HS-5 (cell line): ENCODE measurements at regions not wholly inside any gene's neighbourhood (a gene's known extent, or its start where the extent isn't known, plus 50 kb on each side); places are given as distances from the start of the nearest gene placed in this dataset.
"Not testable (repeated sequence)": the region's sequence is repeated elsewhere in the genome, so short reads cannot be mapped to it uniquely, and the experiment has no call there.

Experiments
- DNase-seq: peaks from one replicate; pipeline ENCODE4 v3.0.0-alpha.2; 2012; ENCODE audit warnings: low read depth

DNA sequence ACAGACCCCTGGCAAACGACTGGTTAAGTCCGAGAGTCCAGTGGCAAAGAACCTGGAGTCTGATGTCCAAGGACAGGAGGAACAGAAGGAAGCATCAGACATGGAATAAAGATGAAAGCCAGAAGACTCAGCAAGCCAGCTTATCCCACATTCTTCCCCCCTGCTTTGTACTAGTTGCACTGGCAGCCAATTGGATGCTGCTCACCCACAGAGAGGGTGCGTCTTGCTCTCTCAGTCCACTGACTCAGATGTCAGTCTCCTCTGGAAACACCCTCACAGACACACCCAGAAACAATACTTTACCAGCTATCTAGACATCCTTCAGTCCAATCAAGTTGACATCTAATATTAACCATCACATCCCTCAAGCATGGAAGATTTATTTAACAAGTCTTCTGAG, 1265.8 kb upstream of the CNTN5 start:
- no peak for DNase-seq

DNA sequence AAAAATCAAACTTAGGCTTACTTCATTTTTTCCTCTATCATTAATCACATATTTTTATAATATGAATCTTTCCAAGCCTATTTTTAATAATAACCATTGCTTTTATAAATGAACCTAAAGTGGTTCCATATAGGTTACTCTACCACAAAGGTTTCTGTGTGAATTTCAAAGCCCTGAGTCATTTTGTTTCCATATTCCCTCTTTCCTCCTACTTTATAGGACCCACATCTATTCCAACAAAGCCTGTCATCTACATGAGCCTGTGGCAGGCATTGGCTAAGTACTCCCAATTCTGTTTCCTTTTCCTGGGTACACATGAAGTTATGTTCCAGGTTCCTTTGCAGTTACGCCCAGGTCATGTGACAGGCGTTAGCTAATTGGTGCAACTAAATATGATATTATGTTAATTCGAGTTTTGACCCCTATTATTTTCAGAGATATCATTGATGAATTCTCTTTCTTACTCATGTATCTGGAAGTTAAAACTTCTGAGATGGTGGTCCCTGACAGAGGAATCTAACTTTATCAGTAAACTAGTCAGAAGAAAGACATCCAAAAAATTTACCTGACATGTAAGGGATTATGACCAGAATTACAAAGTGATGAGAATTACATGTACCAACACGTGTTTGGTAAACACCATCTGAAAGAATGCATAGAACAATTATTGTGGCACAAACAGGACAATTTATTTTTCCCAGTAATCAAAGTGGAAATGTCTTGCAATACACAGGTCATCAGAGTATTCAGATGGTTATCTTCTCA, 1264.0 kb upstream of the CNTN5 start:
- DNase-seq: peak; percentile 23

DNA sequence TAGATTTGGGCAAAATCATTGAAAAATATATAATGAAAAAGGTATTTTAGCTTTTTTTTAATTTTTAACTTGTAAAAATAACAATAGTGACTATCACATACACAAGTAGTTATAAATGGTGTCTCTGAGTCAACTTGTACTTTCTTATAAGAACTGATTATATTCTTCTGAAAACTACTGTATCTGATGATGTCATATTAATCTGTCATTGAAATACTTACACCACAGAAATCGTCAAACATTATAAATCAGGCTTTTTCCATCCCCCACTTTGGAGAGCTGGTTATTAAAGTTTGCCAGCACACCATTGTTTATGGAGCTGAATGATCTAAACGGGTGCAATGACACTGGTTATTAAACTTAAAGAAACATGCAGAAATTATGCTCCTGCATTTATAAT, 1259.6 kb upstream of the CNTN5 start:
- DNase-seq: no peak

DNA sequence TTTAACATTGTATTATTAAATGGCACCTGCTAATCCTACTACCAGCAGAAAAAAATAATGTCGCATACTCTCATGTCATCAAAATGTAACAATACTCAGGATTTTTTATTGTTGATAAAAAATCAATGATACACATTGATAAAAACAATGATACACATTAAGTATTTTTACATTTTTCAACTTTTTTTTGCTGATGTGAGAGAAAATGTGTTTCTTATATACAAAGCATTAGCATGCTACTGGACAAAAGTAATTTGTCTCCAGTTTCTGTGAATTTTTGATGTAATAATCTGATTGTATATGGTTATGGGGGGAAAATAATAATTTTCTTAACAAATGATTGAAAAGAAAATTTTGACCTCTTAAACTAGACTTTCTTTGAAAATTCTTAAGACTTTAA, 1256.6 kb upstream of the CNTN5 start:
- no peak for DNase-seq

DNA sequence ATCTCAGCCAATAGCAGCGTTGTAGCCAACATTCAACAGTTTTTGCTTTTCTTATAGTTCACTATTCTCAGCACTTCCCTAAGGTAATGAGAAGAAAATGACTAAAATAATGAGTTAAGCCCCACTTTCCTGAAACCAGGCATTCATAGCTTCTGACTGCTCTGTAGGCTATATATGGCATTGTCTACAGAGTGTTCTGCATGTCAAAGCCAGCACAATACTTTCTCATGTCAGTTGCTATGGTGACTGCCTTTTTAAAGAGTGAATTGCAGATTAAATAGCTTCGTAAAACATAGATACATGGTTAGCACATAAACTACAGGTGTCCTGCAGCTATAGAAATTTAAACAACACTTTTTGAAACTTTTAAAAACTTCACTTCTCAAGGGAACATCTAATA, 1256.1 kb upstream of the CNTN5 start:
- no peak for DNase-seq

DNA sequence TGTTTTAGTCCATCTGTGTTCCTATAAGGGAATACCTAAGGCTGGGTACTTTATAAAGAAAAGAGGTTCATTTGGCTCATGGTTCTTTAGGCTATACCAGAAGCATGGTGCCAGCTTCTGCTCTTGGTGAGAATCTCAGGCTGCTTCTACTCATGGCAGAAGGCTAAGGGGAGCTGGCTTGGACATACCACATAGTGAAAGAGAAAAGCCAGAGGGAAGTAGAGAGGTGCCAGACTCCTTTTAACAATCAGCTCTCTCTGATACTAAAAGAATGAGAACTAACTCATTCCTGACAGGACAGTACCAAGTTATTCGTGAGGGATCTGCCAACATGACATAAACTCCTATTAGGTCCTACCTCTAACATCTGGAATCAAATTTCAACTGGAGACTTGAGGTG, 1250.2 kb upstream of the CNTN5 start:
- no peak for DNase-seq

DNA sequence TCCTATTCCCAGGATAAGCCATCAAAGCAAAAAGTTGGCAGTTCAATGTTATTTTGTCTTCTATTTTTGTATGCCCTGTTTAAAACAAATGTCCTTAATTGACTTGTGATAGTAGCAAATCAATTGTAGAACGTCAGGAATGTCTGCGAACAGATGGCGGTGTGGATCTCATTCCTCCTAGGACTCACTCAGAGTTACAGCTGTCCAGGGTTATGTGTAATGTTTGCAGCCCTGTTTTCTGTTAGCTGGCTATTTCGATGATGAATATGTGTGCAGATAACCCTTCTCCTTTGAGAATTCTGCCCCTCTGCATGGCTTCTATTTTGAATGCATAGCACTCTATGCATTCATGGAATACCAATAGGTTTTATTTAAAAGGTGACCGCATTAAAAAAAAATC, 1248.0 kb upstream of the CNTN5 start:
- DNase-seq: no peak

DNA sequence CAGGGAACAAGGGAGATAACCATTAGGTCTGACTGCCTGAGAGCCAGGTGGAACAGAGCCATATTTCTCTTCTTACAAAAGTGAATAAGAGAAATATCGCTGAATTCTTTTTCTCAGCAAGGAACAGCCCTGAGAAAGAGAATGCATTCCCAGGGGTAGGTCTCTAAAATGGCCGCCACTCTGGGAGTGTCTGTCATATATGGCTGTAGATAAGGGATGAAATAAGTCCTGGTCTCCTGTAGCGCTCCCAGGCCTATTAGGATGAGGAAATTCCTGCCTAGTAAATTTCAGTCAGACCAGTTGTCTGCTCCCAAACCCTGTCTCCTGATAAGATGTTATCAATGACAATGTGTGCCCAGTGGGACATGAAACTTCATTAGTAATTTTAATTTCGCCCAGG, 1236.4 kb upstream of the CNTN5 start:
- not testable (repeated sequence) for DNase-seq

DNA sequence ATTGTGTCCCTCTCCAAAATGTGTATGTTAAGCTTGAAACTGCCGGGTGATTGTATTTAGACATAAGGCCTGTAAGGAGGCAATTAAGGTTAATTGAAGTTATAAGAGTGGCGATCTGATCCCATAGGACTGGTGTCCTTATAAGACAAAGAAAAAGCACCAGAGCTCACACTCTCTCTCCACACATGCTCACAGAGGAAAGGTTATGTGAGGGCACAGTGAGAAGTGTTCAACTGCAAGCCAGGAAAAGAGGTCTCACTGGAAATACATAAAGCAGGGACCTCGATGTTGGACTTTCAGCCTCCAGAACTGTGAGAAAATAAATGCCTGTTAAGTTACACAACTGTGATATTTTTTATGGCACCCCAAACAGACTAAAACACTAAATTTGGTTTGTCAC, 1233.8 kb upstream of the CNTN5 start:
- no peak for DNase-seq

DNA sequence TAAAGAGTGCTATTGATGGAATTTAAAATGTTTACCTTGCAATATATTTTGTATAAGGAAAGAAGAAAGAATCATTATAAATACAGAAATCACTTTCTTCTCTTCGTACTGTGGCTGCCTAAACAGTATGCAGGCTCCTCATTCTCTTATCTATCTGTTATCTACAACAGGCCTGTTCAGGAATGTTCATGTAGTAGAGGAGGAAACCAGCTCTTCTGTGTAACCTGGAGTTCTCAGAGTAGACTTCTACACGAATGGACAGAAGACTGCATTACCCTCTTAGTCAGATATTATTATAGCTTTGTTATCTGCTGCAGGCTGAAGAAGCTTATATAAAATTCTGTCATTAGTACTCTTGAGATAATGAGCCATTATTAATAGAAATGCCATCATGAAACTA, 1225.9 kb upstream of the CNTN5 start:
- DNase-seq: no peak

DNA sequence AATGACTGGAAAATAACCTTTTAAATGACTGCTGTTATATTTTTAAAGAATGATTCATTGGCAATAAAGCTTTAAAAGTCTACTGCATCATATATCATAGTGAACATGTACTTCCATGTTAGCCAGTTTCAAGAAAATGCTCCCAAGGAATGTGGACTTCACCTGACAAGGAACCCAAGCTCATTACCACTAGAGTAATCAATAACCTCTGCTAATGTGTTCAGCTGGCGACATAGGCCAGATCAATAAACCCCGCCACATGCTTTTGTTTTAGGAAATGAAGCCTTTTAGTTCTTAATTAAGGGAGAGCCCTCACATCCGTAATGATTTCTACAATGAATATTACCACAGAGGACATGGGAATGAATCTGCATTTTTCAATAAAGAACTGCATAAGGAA, 1219.9 kb upstream of the CNTN5 start:
- DNase-seq: no peak

DNA sequence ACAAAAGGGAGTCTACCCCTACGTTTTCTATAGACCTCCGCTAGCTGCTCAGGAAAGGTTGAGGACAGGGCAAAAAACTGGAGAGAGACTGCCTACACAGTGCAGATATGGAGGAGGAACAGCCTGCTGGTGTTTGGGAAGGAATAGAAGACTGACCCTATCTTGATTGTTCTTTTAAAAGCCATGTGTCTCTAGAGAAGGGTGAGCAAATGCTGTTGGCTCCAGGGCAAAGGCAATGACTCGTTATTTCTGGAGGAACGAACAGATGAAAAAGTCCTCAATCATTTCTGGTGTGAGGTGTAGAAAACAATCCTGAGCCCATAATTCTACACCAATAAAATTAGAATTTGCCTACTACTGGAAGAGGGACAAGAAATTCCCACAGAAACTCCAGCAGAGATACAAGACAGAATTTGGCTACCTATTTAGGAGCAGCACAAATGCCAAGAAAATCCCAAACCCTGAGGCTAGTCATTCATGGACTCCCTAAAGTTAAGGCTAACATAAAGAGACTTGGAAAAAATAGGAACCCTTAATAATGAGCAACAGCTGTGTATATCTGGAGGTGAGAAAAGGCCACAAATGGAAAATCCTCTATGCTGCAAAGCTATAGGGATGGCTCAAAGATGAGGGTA, 1206.3 kb upstream of the CNTN5 start:
- DNase-seq: no peak

DNA sequence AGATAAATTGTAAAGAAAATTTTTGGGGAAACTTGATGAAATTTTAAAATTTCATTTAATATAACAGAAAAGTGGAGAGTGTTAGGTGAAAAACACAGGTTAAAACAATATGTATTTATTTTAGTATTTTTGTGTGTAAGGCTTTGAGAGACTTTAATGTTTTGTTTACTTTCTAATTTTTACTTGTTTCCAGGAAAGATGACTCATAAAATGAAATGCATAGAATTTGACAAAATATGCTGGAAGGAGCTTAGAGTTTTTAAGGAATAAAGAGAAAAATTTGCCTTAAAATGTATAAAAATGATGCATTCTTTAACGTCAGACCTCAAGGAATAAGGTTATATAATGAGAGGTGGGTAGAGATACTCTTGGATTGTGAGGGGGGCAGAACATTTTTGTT, 1205.1 kb upstream of the CNTN5 start:
- DNase-seq: peak; percentile 15

DNA sequence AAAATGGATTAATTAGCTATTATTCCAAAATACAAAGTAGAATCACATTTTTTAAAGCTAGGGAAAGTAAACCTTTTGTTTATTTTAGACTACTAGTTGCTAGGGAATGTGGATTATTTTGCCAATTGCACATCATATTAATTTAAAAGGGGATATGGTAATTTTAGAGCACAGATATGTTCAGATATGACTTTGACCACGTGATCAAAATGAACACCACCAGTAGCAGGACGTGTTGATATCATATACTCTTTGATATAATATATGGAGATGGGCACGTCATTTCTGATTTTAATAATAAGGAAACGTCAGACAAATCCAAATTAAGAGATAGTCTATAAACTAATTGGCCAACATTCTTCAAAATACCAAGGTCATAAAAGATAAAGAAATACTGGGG, 1188.3 kb upstream of the CNTN5 start:
- DNase-seq: no peak

DNA sequence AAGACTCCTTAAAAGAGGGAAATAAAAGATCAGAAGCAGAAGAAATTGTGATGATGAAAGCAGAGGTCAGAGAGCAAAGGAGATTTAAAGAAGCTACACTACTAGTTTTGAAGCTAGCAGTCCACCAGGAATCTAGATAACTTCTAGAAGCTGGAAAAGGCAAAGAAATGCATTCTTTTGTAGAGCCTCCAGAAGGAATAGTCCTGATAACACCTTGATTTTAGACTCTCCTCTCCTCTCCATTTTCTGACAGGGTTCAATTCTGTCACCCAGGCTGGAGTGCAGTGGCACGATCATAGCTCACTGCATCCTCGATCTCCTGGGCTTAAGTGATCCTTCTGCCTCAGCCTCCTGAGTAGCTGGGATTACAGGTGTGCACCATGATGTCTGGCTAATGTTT, 1187.3 kb upstream of the CNTN5 start:
- no peak for DNase-seq

DNA sequence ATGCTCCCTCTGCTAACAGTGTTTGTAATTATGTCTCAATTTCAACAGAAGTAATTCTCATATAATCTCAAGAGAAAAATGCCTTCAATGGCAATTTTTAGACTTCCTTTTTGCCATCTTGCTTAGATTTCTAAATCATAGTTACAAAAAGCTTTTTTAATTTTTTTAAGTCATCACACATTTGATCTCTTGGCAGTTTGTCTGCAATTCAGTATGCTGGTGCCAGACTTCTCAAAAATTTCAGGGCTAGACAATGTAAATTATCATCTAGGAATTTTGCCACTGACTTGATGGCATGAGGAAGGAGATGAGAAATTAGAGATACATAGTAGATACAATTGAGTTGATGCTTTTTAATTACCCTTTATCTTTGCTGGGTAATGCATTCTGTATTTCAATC, 1176.7 kb upstream of the CNTN5 start:
- no peak for DNase-seq

DNA sequence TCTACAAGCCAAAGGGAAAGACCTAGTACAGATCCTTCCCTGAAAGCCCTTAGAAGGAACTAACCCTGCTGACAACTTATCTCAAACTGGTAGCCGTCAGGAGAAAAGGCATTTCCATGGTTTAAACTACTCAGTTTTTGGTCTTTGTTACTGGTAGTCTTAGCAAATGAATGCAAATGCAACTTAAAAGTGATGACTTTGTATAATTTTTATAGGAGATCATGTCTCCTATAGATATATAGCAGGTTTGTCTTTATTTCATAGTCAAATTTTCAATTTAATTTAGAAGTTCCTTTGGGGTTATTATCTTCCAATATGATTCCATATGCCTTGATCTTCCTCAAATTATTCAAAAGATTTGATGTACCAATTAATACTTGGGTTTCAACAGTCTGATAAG, 1173.0 kb upstream of the CNTN5 start:
- DNase-seq: no peak

DNA sequence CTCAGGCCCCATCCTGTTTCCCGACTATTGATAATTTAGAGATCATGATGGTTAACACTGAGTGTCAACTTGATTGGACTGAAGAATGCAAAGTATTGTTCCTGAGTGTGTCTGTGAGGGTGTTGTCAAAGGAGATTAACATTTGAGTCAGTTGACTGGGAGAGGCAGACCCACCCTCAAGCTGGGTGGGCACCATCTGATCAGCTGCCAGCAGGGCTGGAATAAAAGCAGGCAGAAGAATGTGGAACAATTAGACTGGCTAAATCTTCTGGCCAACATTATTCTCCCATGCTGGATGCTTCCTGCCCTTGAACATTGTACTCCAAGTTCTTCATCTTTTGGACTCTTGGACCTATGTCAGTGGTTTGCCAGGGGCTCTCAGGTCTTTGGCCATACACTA, 1170.0 kb upstream of the CNTN5 start:
- DNase-seq: no peak

DNA sequence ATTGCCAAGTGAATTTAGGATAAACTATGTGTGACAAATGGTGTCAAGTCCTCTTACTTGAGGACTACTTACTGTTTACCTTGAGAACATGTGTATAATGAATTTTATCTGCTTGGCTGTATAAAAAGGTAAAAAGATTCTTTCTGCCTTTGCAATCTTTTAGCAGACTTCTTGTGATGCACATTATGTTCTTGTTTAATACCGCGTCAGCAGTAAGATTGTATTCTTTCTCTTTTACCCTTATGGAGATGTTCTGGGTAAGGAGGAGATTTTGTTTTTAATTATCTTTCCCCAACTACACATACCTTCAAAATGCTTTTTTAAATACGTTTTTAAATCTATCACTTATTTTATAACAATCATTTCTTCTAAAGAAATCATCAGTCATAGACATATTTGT, 1166.4 kb upstream of the CNTN5 start:
- no peak for DNase-seq

DNA sequence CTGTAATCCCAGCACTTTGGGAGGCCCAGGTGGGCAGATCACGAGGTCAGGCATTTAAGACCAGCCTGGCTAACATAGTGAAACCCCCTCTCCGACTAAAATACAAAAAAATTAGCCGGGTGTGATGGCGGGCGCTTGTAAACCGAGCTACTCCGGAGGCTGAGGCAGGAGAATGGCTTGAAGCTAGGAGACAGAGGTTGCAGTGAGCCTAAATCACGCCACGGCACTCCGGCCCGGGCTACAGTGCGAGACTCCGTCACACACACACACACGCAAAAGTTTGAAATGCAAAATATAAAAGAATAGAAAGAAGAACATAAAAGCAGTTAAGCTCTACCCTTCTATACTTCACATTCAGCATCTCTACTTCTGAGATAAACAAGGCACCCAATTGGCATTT, 1165.9 kb upstream of the CNTN5 start:
- DNase-seq: no peak

DNA sequence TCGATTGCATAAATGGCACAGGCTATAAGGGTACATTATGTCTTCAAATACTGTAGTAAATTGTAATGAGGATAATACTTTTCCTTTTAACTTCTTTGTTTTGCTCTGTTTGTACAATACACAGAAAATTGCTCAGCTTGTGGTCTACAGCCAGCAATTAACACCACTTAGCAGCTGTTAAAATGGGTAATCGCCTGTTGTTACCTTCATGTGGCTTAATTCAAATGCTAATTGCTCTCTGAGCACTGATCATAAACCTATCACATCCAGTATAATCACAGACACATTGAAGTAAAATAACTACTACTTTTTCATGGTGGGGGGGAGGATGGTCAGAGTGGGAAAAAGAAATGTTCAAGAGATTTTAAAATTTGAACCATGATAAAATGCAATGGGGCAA, 1164.1 kb upstream of the CNTN5 start:
- no peak for DNase-seq

DNA sequence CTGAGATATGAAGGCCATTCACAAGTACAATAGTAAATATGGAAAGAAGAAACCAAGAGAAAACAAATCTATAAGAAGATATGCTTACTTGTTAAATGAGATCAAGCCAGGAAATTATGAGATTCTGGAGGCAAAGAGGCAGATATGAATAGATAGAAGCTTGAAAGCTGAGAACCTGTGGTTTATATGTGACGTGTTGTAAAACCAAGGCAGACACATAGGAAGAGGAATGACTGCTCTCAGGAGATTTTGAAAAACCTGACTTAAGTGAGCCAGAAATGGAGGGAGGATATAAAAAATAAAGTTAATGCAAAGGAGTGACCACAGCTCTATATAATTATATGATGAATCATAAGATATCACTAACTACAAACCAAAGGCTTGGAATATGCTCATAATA, 1160.5 kb upstream of the CNTN5 start:
- no peak for DNase-seq

DNA sequence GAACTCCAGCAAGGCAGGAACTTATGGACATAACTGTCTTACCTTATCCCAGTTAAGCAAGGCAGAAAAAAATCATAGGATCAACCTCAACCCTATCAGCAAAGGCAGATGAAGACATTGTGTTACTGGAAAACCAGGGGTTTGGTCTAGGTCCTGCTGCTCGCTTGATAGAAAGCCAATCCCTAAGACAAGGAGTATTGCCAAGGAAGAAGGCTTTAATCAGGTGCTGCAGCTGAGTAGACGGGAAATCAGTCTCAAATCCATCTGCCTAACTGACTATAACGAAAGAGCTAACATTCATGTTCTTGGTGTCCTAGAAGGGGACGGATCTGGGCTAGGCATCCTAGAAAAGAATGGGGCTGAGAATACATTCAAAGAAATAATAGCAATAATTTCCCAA, 1158.7 kb upstream of the CNTN5 start:
- DNase-seq: no peak

DNA sequence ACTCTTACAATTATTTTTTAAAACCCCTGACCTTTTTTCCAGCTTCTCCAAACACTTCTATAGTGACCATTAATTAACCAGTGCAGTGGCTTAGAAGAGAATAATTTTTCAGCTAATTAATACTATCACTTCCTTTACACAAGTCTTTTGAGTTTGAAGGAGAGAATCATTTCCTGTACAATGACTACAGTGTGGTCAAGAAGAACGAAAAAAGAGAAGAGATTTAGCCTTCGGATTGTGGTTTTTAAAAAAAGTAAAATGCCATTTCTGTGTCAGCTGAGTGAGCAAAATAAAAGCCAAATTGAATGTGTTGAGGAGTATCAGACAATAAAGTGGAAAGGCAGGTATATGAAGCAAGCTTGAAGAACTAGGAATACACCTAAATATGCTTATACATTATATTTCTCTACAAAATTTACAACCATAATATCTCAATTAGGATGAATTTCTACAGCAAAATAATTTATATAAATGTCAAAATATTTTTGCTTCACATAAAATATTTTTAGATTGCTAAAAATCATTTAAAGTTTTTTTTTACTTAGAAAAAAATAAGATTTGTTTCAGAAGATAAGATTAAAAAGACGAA, 1155.2 kb upstream of the CNTN5 start:
- DNase-seq: no peak
